ENCODE measurements at regions not wholly inside any gene's neighbourhood (a gene's known extent, or its start where the extent isn't known, plus 50 kb on each side); places are given as distances from the start of the nearest gene placed in this dataset.

DNA sequence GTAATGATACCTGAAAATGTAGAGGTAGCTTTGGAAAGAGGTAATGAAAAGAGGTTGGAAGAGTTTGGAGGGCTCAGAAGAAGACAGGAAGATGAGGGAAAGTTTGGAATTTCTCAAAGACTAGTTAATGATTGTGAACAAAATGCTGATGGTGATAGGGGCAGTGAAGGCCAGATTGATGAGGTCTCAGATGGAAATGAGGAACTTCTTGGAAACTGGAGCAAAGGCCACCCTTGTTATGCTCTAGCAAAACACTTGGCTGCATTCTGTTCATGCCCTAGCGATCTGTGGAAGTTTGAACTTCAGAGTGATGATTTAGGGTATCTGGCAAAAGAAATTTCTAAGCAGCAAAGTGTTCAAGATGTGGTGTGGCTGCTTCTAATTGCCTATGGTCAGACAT is 161.2 kb upstream of the SPEF2 start:
- Histone ChIP-seq H3K27ac (ENCODE audit: low read depth, low read length) (no peak overlapping the region), H3K4me1 (ENCODE audit: insufficient read depth, low read length) (no peaks in the 10 kb centered on the region), H3K36me3 (ENCODE audit: insufficient read depth, low read length) (no peaks in the 10 kb centered on the region), H3K9ac (ENCODE audit: low read depth, low read length) (no peak overlapping the region), H3K9me3 (ENCODE audit: insufficient read depth, low read depth, low read length) (no peaks in the 10 kb centered on the region), H3K4me3 (ENCODE audit: low read length) (no peak overlapping the region), H3K27me3 (ENCODE audit: insufficient read depth, low read length) (no peaks in the 10 kb centered on the region)
- WGBS: 95% methylated on average over 1 of the region's 1 CpG

DNA sequence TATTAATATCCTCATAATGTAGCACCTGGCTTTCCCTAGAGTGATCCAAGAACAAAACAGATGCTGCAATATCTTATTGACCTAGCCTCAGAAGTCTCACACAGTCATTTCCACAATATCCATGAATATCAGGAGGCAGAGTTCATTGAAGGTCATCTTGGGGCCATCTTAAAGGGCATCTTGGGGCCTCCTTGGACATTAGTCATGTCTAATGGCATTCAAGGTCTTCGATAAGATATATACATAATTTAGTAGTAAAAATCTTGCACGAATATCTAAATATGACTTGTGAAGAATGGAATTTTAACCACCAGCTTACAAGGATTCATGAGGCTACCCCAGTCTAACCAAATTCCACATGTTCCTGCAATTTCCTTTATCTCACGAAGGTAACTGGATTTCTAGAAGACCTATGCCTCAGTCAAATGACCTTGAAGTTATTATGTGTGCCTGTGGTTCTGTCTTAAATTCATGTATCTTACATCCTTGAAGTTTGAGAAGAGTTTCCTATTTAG is 163.6 kb upstream of the SPEF2 start:
- 55% methylated on average over 1 of the region's 3 CpGs for WGBS
- no peaks in the 10 kb centered on the region for H3K4me1 ChIP-seq (ENCODE audit: insufficient read depth, low read length)
- H3K36me3 ChIP-seq (ENCODE audit: insufficient read depth, low read length): no peaks in the 10 kb centered on the region
- H3K27ac ChIP-seq (ENCODE audit: low read depth, low read length): no peak overlapping the region
- no peaks in the 10 kb centered on the region for H3K27me3 ChIP-seq (ENCODE audit: insufficient read depth, low read length)
- H3K9me3 ChIP-seq (ENCODE audit: insufficient read depth, low read depth, low read length): peaks cover 7% of the 10 kb centered on the region; the same call in 1 of the 2 replicates
- no peak overlapping the region for H3K4me3 ChIP-seq (ENCODE audit: low read length)
- H3K9ac ChIP-seq (ENCODE audit: low read depth, low read length): no peak overlapping the region

DNA sequence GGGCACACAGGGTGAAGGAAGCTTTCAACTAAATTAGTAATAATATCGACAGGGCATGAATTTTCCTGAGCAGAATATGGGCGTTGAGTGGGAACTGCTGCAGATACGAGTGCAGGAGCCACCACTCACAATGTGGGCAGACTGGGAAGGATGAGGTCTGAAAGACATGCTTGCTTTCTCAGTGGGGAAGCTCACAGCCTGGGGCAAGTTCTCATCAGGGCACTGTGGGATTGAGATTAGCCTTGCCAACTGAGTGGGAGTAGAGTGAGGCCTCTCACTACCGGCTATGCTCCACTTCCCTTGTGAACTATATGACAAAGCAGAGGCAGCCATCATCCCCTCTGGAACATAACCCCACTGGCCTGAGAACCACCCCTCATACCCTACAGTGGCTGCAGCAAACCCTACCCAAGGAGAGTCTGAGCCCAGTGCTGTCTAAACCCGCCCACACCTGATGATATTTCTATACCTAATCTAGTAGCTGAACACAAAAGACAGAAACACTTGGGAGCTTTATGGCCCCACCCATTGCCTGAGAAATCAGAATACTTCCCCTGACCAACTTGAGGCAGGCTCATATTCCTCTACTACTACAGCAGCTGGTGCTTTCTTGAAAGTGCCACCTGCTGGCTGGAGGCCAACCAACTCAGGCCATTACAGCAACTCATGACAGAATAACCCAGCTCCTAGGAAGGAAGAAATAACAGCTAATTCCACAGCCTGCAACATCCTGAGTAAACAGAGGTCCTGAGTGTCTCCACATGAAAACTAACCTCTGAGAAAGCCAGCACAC is 173.7 kb upstream of the SPEF2 start:
- H3K4me3 ChIP-seq (ENCODE audit: low read length): no peak overlapping the region
- no peak overlapping the region for H3K9ac ChIP-seq (ENCODE audit: low read depth, low read length)
- H3K27ac ChIP-seq (ENCODE audit: low read depth, low read length): no peak overlapping the region
- H3K9me3 ChIP-seq (ENCODE audit: insufficient read depth, low read depth, low read length): no peaks in the 10 kb centered on the region
- H3K4me1 ChIP-seq (ENCODE audit: insufficient read depth, low read length): no peaks in the 10 kb centered on the region
- WGBS: 90% methylated on average over 5 of the region's 5 CpGs
- no peaks in the 10 kb centered on the region for H3K36me3 ChIP-seq (ENCODE audit: insufficient read depth, low read length)
- H3K27me3 ChIP-seq (ENCODE audit: insufficient read depth, low read length): no peaks in the 10 kb centered on the region

DNA sequence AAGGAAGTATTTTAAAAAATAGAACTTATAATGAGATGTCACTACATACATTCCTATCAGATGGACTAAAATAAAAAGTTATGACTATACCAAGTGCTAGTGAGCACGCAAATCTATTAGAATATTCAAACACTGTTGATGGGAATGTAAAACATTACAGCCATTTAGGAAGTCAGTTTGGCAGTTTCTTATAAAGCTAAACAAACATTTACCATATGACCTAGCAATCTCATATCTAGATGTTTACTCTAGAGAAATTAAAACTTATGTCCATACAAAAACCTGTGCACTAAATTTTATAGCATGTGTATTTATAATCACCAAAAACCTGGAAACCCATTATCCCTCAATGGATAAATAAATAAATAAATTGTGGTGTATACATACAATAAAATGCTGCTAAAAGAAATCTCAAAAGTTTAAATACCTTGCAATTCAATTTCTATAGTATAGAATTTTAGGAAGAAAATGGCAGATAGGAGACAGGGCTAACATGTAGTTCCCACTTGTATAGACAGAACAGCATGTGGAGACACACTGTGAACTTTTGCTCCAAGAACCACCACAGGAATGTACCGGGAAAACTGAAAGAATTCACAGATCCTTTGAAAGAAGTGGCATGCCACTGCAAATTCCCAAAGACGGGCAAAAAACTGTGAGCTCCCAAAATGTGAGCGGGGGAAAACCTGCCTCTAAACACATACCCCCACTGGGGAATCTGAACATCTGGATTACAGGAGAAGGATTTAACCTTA is 174.6 kb upstream of the SPEF2 start:
- H3K36me3 ChIP-seq (ENCODE audit: insufficient read depth, low read length): no peaks in the 10 kb centered on the region
- H3K9me3 ChIP-seq (ENCODE audit: insufficient read depth, low read depth, low read length): no peaks in the 10 kb centered on the region
- H3K4me1 ChIP-seq (ENCODE audit: insufficient read depth, low read length): no peaks in the 10 kb centered on the region
- no peaks in the 10 kb centered on the region for H3K27me3 ChIP-seq (ENCODE audit: insufficient read depth, low read length)
- WGBS: 85% methylated on average over 3 of the region's 4 CpGs
- no peak overlapping the region for H3K9ac ChIP-seq (ENCODE audit: low read depth, low read length)
- no peak overlapping the region for H3K4me3 ChIP-seq (ENCODE audit: low read length)
- no peak overlapping the region for H3K27ac ChIP-seq (ENCODE audit: low read depth, low read length)

DNA sequence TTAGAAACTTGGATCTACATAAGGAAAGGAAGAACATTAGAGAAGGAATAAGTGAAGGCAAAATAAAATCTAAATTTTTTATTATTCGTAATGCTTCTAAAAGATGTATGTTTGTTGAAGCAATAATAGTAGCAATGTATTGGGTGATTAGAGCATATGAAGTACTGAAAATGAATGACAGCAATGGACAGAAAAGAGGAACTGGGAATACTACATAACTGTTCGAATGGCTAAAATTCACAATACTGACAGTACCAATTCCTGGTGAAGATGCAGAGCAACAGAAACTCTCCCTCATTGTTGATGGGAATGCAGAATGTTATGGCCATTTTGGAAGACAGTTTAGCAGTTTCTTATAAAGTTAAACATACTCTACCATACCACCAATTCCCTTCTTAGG is 177.3 kb upstream of the SPEF2 start:
- 93% methylated on average over 2 of the region's 2 CpGs for WGBS
- Histone ChIP-seq H3K9me3 (ENCODE audit: insufficient read depth, low read depth, low read length) (no peaks in the 10 kb centered on the region), H3K9ac (ENCODE audit: low read depth, low read length) (no peak overlapping the region), H3K27ac (ENCODE audit: low read depth, low read length) (no peak overlapping the region), H3K4me1 (ENCODE audit: insufficient read depth, low read length) (no peaks in the 10 kb centered on the region; the same call in 1 of the 2 replicates), H3K27me3 (ENCODE audit: insufficient read depth, low read length) (no peaks in the 10 kb centered on the region), H3K4me3 (ENCODE audit: low read length) (no peak overlapping the region), H3K36me3 (ENCODE audit: insufficient read depth, low read length) (no peaks in the 10 kb centered on the region)

DNA sequence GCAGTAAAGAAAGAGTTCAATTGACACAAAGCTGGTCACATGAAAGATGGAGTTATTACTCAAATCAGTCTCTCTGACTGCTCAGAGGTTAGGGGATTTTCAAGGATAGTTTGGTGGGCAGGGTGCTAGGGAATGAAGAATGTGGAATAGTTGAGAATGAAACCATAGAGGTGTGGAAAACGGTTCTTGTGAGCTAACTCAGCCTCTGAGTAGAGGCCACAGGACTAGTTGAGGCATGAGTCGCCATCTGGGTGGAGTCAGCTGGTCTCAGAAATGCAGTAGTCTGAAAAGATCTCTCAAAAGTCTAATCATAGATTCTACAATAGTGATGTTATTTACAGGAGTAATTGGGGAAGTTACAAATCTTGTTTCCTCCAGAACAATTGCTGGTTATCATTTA is 178.9 kb upstream of the SPEF2 start:
- Histone ChIP-seq H3K4me3 (ENCODE audit: low read length) (no peak overlapping the region), H3K4me1 (ENCODE audit: insufficient read depth, low read length) (no peaks in the 10 kb centered on the region; the same call in 1 of the 2 replicates), H3K27me3 (ENCODE audit: insufficient read depth, low read length) (no peaks in the 10 kb centered on the region), H3K36me3 (ENCODE audit: insufficient read depth, low read length) (no peaks in the 10 kb centered on the region), H3K9me3 (ENCODE audit: insufficient read depth, low read depth, low read length) (no peaks in the 10 kb centered on the region), H3K27ac (ENCODE audit: low read depth, low read length) (no peak overlapping the region), H3K9ac (ENCODE audit: low read depth, low read length) (no peak overlapping the region)
- 86% methylated on average over 2 of the region's 2 CpGs for WGBS

DNA sequence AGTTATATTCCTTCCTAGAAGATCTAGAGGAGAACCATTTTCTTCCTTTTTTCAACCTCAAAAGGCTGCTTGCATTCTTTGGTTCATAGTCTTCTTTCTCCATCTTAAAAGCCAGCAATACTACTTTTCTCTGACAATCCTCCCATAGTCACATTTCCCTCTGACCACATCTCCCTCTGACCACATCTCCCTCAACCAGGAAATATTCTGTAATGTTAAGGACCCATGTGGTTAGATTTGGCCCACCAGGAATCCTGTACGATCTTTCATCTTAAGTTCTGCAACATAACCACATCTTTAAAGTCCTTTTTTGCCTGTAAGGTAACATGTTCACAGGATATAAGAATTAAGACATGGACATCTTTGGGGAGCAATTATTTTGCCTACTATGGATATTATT is 179.4 kb upstream of the SPEF2 start:
- no peaks in the 10 kb centered on the region; the same call in 1 of the 2 replicates for H3K4me1 ChIP-seq (ENCODE audit: insufficient read depth, low read length)
- H3K36me3 ChIP-seq (ENCODE audit: insufficient read depth, low read length): no peaks in the 10 kb centered on the region
- H3K9ac ChIP-seq (ENCODE audit: low read depth, low read length): no peak overlapping the region
- no peak overlapping the region for H3K4me3 ChIP-seq (ENCODE audit: low read length)
- H3K27ac ChIP-seq (ENCODE audit: low read depth, low read length): no peak overlapping the region
- no peaks in the 10 kb centered on the region for H3K9me3 ChIP-seq (ENCODE audit: insufficient read depth, low read depth, low read length)
- 100% methylated on average over 1 of the region's 1 CpG for WGBS
- H3K27me3 ChIP-seq (ENCODE audit: insufficient read depth, low read length): no peaks in the 10 kb centered on the region

DNA sequence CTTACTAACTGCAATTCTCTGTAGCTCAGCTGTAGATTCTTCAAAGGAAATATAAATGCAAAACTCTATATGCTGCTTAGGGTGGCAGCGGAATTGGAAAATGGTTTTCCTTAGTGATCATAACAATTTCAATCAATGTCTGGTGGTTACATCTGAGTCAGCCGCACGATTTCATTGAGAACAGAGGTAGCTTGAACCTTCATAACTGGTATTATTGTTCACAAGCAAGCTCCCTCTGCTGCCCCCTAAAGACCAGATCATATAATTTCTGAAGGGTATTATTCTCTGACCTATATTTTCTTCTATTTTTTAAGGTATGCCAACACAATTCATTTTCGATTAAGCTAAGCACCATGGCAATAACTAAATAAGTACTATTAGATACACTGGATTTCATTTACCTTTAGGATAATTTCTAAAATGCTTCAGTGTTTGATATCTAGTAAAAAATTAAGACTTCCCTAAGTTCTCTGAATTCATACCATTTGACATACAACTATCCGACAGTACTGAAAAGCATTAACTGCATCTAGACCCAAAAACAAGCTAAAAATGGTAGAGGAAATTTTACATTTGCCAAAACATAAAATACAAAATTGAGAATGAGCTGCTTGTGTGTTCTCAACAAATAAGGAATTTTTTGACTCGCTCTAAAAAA is 181.1 kb upstream of the SPEF2 start:
- H3K27me3 ChIP-seq (ENCODE audit: insufficient read depth, low read length): no peaks in the 10 kb centered on the region
- WGBS: 86% methylated on average over 4 of the region's 6 CpGs
- no peaks in the 10 kb centered on the region; the same call in 1 of the 2 replicates for H3K4me1 ChIP-seq (ENCODE audit: insufficient read depth, low read length)
- H3K4me3 ChIP-seq (ENCODE audit: low read length): no peak overlapping the region
- no peaks in the 10 kb centered on the region for H3K36me3 ChIP-seq (ENCODE audit: insufficient read depth, low read length)
- no peak overlapping the region for H3K9ac ChIP-seq (ENCODE audit: low read depth, low read length)
- H3K27ac ChIP-seq (ENCODE audit: low read depth, low read length): no peak overlapping the region
- H3K9me3 ChIP-seq (ENCODE audit: insufficient read depth, low read depth, low read length): no peaks in the 10 kb centered on the region

DNA sequence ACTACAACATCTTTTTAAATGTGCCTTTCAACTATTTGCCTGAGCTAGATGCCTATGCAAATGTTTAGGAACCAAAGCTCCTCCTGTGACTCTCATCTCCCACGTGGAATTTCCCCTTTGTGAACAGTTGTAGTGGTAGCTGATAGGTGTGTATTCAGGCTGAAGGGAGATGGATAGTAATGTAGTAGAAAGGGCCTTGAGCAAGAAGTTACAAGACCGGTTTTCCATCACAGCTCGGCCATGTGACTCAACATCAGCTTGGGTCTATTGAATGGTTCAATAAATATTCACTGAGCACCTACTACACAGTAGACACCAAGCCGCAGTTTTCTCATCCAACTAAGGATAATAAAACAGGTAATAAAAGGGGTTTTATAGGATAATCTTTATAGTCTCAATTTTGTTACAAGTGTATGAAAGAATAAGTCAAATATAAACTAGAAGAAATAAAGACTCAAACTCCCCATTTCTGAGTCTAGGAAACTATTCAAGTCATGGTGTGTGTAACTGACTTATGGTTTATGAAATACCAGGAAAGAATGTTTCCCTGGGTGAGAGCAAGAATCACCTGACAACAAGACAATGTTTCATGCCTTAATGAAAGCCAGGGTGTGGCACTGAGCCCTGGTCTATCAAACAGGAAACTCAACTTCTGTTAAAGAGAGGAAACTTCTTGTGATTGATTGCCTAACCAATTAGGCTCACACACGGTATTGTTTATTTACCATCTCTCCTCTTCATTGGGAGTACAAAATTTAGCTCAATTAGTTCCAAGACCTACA is 187.1 kb upstream of the SPEF2 start:
- 69% methylated on average over 4 of the region's 5 CpGs for WGBS
- H3K27ac ChIP-seq (ENCODE audit: low read depth, low read length): no peak overlapping the region
- no peaks in the 10 kb centered on the region for H3K36me3 ChIP-seq (ENCODE audit: insufficient read depth, low read length)
- H3K4me3 ChIP-seq (ENCODE audit: low read length): no peak overlapping the region
- H3K9me3 ChIP-seq (ENCODE audit: insufficient read depth, low read depth, low read length): no peaks in the 10 kb centered on the region
- no peaks in the 10 kb centered on the region for H3K4me1 ChIP-seq (ENCODE audit: insufficient read depth, low read length)
- H3K27me3 ChIP-seq (ENCODE audit: insufficient read depth, low read length): no peaks in the 10 kb centered on the region
- H3K9ac ChIP-seq (ENCODE audit: low read depth, low read length): no peak overlapping the region

DNA sequence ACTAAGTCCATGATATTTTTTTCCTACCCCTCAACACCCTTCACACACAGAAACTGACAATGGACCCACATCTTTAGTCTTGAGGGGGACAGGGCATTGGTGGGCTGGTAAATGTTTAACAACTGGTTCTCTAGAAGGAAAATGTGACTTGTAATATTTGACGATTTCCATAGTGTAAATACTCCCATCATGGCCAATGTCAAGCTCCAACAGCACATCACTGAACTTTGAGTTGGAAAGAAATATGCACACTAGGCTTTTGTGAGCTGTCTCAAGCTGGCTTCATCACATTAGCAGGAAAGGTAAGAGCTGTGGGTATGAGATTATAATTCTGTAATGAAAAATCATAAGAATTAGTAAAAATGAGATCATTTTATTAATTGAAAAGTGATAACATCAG is 189.9 kb upstream of the PRLR start:
- WGBS: 100% methylated on average over 1 of the region's 1 CpG
- Histone ChIP-seq H3K9me3 (ENCODE audit: insufficient read depth, low read depth, low read length) (no peaks in the 10 kb centered on the region), H3K9ac (ENCODE audit: low read depth, low read length) (no peak overlapping the region), H3K36me3 (ENCODE audit: insufficient read depth, low read length) (no peaks in the 10 kb centered on the region), H3K27ac (ENCODE audit: low read depth, low read length) (no peak overlapping the region), H3K4me3 (ENCODE audit: low read length) (no peak overlapping the region), H3K27me3 (ENCODE audit: insufficient read depth, low read length) (no peaks in the 10 kb centered on the region), H3K4me1 (ENCODE audit: insufficient read depth, low read length) (no peaks in the 10 kb centered on the region)

All from HUES64 (cell line).